HepG2 (cell line): ENCODE measurements at regions not wholly inside any gene's neighbourhood (a gene's known extent, or its start where the extent isn't known, plus 50 kb on each side); places are given as distances from the start of the nearest gene placed in this dataset.

Source experiments
- ATAC-seq: fragments of 200-7000 bp; cut with Tn5 transposase; 3 replicates; pipeline ENCODE4 v1.9.1; 2020; ENCODE audit warnings: mild to moderate bottlenecking, moderate library complexity
- BruUV-seq: library from RNA; stranded (reverse); fragments of 400-500 nt; replicated peaks from 2 replicates; lab custom pipeline; 2021; lab: Mats Ljungman, UMichigan
- CTCF ChIA-PET: fragments of 300-600 bp; formaldehyde crosslinking; extraction: SDS; loops from one replicate; lab custom pipeline; 2021; ENCODE audit warnings: low total read pairs, inconsistent platforms, low intra/inter-chr PET ratio; lab: Yijun Ruan, JAX
- POLR2A ChIA-PET: fragments of 350-600 bp; sonication (Branson Sonifier 250); formaldehyde crosslinking; loops from one replicate; lab custom pipeline; 2020; ENCODE audit warnings: antibody characterized with exemption, inconsistent platforms; lab: Yijun Ruan, JAX
- DNase-seq: peaks from one replicate; pipeline ENCODE4 v3.0.0-alpha.2; 2015; ENCODE audit warnings: low spot score
- FAIRE-seq: peaks from 3 replicates; lab custom pipeline; 2011; peaks lifted over from hg19 to GRCh38; lab: Jason Lieb, UNC
- H2AFZ ChIP-seq: one replicate; pipeline ENCODE4 v1.6.1; 2011; ENCODE audit warnings: low read length, inconsistent platforms
- H3K27ac ChIP-seq: fragments of 300-600 bp; 3 replicates; pipeline ENCODE4 v1.8.0; 2011; ENCODE audit warnings: mixed run types, mild to moderate bottlenecking, mixed read lengths, low read length, inconsistent platforms; ENCODE audit not compliant: insufficient read depth; ENCODE audit errors: extremely low read length
- H3K27me3 ChIP-seq, 2 experiments: fragments of 200-600 bp in 1 of 2; 2 replicates in 1 of 2; 3 replicates in 1 of 2; pipeline versions ENCODE4 v1.6.0 to v1.8.0; 2011; ENCODE audit warnings: low read length in 2 of 2, mild to moderate bottlenecking in 2 of 2, moderate library complexity in 2 of 2, inconsistent platforms in 1 of 2; ENCODE audit not compliant: insufficient read depth in 2 of 2, control insufficient read depth in 1 of 2
- H3K36me3 ChIP-seq, 2 experiments: fragments of 200-600 bp in 1 of 2; replicated peaks in 1 of 2; 2 replicates in 1 of 2; 3 replicates in 1 of 2; pipeline versions ENCODE4 v1.5.1 to v1.8.0; 2011; ENCODE audit warnings: low read length in 2 of 2, inconsistent platforms in 1 of 2; ENCODE audit not compliant: insufficient read depth in 2 of 2, control insufficient read depth in 1 of 2
- H3K4me1 ChIP-seq: 2 replicates; pipeline ENCODE4 v1.5.1; 2012; ENCODE audit warnings: low read length, inconsistent platforms; ENCODE audit not compliant: insufficient read depth
- H3K4me2 ChIP-seq: 2 replicates; pipeline ENCODE4 v1.6.0; 2011; ENCODE audit warnings: low read depth, low read length, inconsistent platforms
- H3K4me3 ChIP-seq, 3 experiments: fragments of 200-600 bp in 1 of 3; sonication (generic), shearing (Covaris generic) in 1 of 3; replicated peaks in 1 of 3; 2 replicates each; pipeline ENCODE4 v1.5.1; 2011 to 2016; ENCODE audit warnings: low read length in 3 of 3, inconsistent platforms in 2 of 3, low read depth in 2 of 3, mild to moderate bottlenecking in 2 of 3, control low read depth in 1 of 3, mixed read lengths in 1 of 3; ENCODE audit not compliant: insufficient read depth in 1 of 3
- H3K79me2 ChIP-seq: one replicate; pipeline ENCODE4 v1.6.1; 2011; ENCODE audit warnings: low read length, inconsistent platforms; ENCODE audit not compliant: insufficient read depth
- H3K9ac ChIP-seq: 2 replicates; pipeline ENCODE4 v1.6.0; 2011; ENCODE audit warnings: mild to moderate bottlenecking, low read depth, low read length, inconsistent platforms; ENCODE audit not compliant: insufficient read depth
- H3K9me3 ChIP-seq: 2 replicates; pipeline ENCODE4 v1.5.1; 2012; ENCODE audit warnings: mild to moderate bottlenecking, low read length
- H4K20me1 ChIP-seq: 2 replicates; pipeline ENCODE4 v1.6.0; 2011; ENCODE audit warnings: inconsistent platforms, mild to moderate bottlenecking, low read length, moderate library complexity; ENCODE audit not compliant: insufficient read depth
- BCL3 ChIP-seq: sonication (generic); formaldehyde crosslinking; IDR thresholded peaks from 2 replicates; pipeline ENCODE4 v1.5.1; 2020; ENCODE audit warnings: mild to moderate bottlenecking, missing genetic modification reagents, moderate library complexity
- ELF3 ChIP-seq: IDR thresholded peaks from 2 replicates; pipeline ENCODE4 v1.6.1; 2016; ENCODE audit warnings: missing genetic modification reagents, missing compliant biosample characterization
- FOSL1 ChIP-seq: sonication (generic); formaldehyde crosslinking; IDR thresholded peaks from 2 replicates; pipeline ENCODE4 v1.9.0; 2021; ENCODE audit warnings: missing genetic modification reagents, borderline replicate concordance
- HBP1 ChIP-seq: IDR thresholded peaks from 2 replicates; pipeline ENCODE4 v1.6.1; 2016; ENCODE audit warnings: low read depth, control low read depth
- PCBP2 ChIP-seq: fragments of 200-400 bp; formaldehyde crosslinking; optimal IDR thresholded peaks from 2 replicates; pipeline ENCODE3; 2018; ENCODE audit warnings: low read length, low read depth; ENCODE audit not compliant: poor library complexity, severe bottlenecking
- STAT5B ChIP-seq: sonication (generic); formaldehyde crosslinking; IDR thresholded peaks from 2 replicates; pipeline ENCODE4 v1.4.0; 2020; ENCODE audit warnings: missing genetic modification reagents
- ZBTB49 ChIP-seq: sonication (generic); formaldehyde crosslinking; IDR thresholded peaks from 2 replicates; pipeline ENCODE4 v1.4.0; 2020; ENCODE audit warnings: missing genetic modification reagents, borderline replicate concordance
- ZNF224 ChIP-seq: sonication (generic); formaldehyde crosslinking; IDR thresholded peaks from 2 replicates; pipeline ENCODE4 v1.5.0; 2020; ENCODE audit warnings: mild to moderate bottlenecking, missing genetic modification reagents
- ZNF672 ChIP-seq: sonication (generic); formaldehyde crosslinking; IDR thresholded peaks from 2 replicates; pipeline ENCODE4 v1.8.1; 2022; ENCODE audit warnings: missing genetic modification reagents
- WGBS: methylation state at CpG from one replicate; pipeline ENCODE4 v1.1.6; 2017; ENCODE audit warnings: low lambda C conversion rate; 5-methylcytosine and 5-hydroxymethylcytosine counted together
- in situ Hi-C: cut with HindIII; loops from 2 replicates; pipeline ENCODE4 v1.10.0; 2017; ENCODE audit warnings: low pct_unique_long_range_greater_than_20kb; ENCODE audit not compliant: extremely low pct_ligation_motif_present
- intact Hi-C: fragments of 100-400 bp; cut with micrococcal nuclease; formaldehyde crosslinking; loops from one replicate; pipeline ENCODE4 v1.10.0; 2022; ENCODE audit not compliant: unreplicated experiment

- H3K79me2 ChIP-seq = no peaks in the 10 kb centered on the region
- DNase-seq = no peak
- ATAC-seq = no peak
- no peak overlapping the region for H3K4me2 ChIP-seq
- no TSS peak for BruUV-seq
- intact Hi-C loops (no loop called here), in situ Hi-C loops (no loop called here)
- no peak for FAIRE-seq
- no peak overlapping the region for H3K4me3 ChIP-seq
- H3K4me1 ChIP-seq = no peaks in the 10 kb centered on the region
- H3K9ac ChIP-seq = no peak overlapping the region
- H3K27ac ChIP-seq = no peak overlapping the region
- CTCF ChIA-PET = no interaction called here
- TF ChIP-seq ZNF224 (CRISPR knock-in tag) (no peak), HBP1 (no peak), ELF3 (no peak), BCL3 (CRISPR knock-in tag) (no peak)
- no peaks in the 10 kb centered on the region for H4K20me1 ChIP-seq
- no peak overlapping the region for H2AFZ ChIP-seq
- peaks cover 57% of the 10 kb centered on the region for H3K9me3 ChIP-seq
- POLR2A ChIA-PET = no interaction called here
- H3K36me3 ChIP-seq = no peaks in the 10 kb centered on the region
- H3K27me3 ChIP-seq = no peaks in the 10 kb centered on the region
Observed at GRCh38 chr21:25405984-25406383, 201.3 kb downstream of the MRPL39 start.

- POLR2A ChIA-PET = no interaction called here
- ATAC-seq = no peak
Observed at GRCh38 chr21:25402134-25402961, 204.9 kb downstream of the MRPL39 start.

More at GRCh38 chr21:25402134-25402961, 204.9 kb downstream of the MRPL39 start:
- Histone ChIP-seq H2AFZ (no peak overlapping the region), H3K9ac (no peak overlapping the region), H3K4me1 (no peaks in the 10 kb centered on the region), H3K4me3 (no peak overlapping the region)
- intact Hi-C loops = no loop called here
- CTCF ChIA-PET = no interaction called here
- DNase-seq = no peak
- no peak for TF ChIP-seq PCBP2
- no peak for TF ChIP-seq ZBTB49 (CRISPR knock-in tag)
- no peak for TF ChIP-seq STAT5B (CRISPR knock-in tag)
- TF ChIP-seq ZNF672 (CRISPR knock-in tag) = no peak
- no peak for TF ChIP-seq FOSL1
- TF ChIP-seq, all 625 proteins: peak for 0
- Histone ChIP-seq H3K27me3 (no peaks in the 10 kb centered on the region), H3K9me3 (peaks cover 59% of the 10 kb centered on the region), H4K20me1 (no peaks in the 10 kb centered on the region), H3K36me3 (no peaks in the 10 kb centered on the region), H3K4me2 (no peak overlapping the region), H3K27ac (no peak overlapping the region), H3K79me2 (no peaks in the 10 kb centered on the region)
- BruUV-seq = no TSS peak
- no peak for FAIRE-seq
- 7% methylated on average over 5 of the region's 7 CpGs for WGBS
- in situ Hi-C loops = no loop called here
